Spinal cord (tissue), 9 donors: ENCODE measurements at regions not wholly inside any gene's neighbourhood (a gene's known extent, or its start where the extent isn't known, plus 50 kb on each side); places are given as distances from the start of the nearest gene placed in this dataset.
A peak's percentile ranks its signal among the peaks of the same experiment; 100 is the strongest.

Experiments
- DNase-seq, 6 donors: peaks; one replicate each; pipeline versions ENCODE4 v3.0.0 to v3.0.0-alpha.2; 2013 to 2015; ENCODE audit warnings: low spot score in 6 of 6, low read depth in 4 of 6
- H3K27ac ChIP-seq: one replicate; pipeline ENCODE4 v1.5.1; 2013; ENCODE audit warnings: low read depth, low read length, control low read depth
- H3K27me3 ChIP-seq: one replicate; pipeline ENCODE4 v1.6.1; 2013; ENCODE audit warnings: low read length; ENCODE audit not compliant: control insufficient read depth, insufficient read depth
- H3K36me3 ChIP-seq: one replicate; pipeline ENCODE4 v1.6.1; 2013; ENCODE audit warnings: low read length; ENCODE audit not compliant: control insufficient read depth, insufficient read depth
- H3K4me1 ChIP-seq: one replicate; pipeline ENCODE4 v1.6.1; 2013; ENCODE audit warnings: low read length; ENCODE audit not compliant: control insufficient read depth, insufficient read depth
- H3K4me3 ChIP-seq: one replicate; pipeline ENCODE4 v1.5.1; 2013; ENCODE audit warnings: low read depth, low read length, control low read depth
- H3K9me3 ChIP-seq: one replicate; pipeline ENCODE4 v1.6.1; 2013; ENCODE audit warnings: low read length; ENCODE audit not compliant: control insufficient read depth, insufficient read depth
- WGBS: methylation state at CpG from one replicate; pipeline ENCODE4 v1.1.5; 2013; ENCODE audit warnings: missing lambda C conversion rate; ENCODE audit not compliant: insufficient coverage; 5-methylcytosine and 5-hydroxymethylcytosine counted together
- donor health status: healthy.

DNA sequence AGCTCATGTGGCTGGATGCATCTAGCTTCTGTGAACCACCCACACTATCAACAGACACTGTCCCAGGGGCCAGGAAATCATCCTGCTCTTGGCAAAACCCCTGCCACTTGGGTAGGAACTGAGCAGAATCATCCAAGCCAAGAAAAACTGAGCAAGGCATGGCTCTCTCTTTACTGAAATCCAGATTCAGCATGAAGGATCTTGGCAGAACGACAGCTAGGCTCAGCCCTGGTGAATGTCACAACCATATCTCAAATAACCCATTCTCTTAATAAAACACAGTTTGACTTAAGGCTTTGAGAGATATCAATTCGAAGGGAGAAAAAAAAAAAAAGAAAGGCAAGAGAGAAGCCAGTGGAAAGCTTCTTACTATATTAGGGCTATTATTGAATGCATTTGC is 72.2 kb downstream of the MAF start:
- no peaks in the 10 kb centered on the region for H3K36me3 ChIP-seq
- H3K9me3 ChIP-seq = no peaks in the 10 kb centered on the region
- no peaks in the 10 kb centered on the region for H3K4me1 ChIP-seq
- peaks cover 2% of the 10 kb centered on the region for H3K27me3 ChIP-seq
- no CpG with 5 or more reads among the region's 2 CpGs for WGBS
- peak in 1 of 6 donors; percentile 60 for DNase-seq
- H3K27ac ChIP-seq = no peak overlapping the region
- no peak overlapping the region for H3K4me3 ChIP-seq

GRCh38 chr16:79523971-79524370 is 76.6 kb downstream of the MAF start:
- peaks cover 4% of the 10 kb centered on the region for H3K27me3 ChIP-seq
- H3K4me1 ChIP-seq = peaks cover 7% of the 10 kb centered on the region
- H3K4me3 ChIP-seq = no peak overlapping the region
- no peaks in the 10 kb centered on the region for H3K9me3 ChIP-seq
- H3K36me3 ChIP-seq = no peaks in the 10 kb centered on the region
- H3K27ac ChIP-seq = no peak overlapping the region
- WGBS = 39% methylated on average over 5 of the region's 9 CpGs
- DNase-seq = no peak

DNA sequence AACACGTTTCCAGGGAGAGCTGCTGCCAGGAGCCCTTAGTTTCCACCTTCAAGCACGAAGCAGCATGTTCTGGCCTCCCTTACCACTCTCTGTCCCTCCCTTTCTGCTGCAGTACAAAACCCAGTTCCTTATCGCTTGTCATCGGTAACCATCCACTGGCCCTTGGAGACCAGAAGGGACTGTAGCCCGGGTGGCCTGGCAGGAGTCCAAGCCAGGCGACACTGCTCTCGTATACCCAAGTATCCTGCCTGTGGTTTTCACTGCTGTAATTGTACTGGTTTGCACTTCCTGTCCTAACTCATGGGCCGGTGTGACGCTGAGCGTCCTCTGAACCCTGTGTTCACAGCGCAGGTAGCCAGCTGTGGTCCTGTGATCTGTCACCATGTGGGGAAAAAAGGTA is 81.1 kb downstream of the MAF start:
- H3K4me1 ChIP-seq = peaks cover 7% of the 10 kb centered on the region
- H3K27ac ChIP-seq = no peak overlapping the region
- H3K9me3 ChIP-seq = no peaks in the 10 kb centered on the region
- H3K4me3 ChIP-seq = no peak overlapping the region
- H3K27me3 ChIP-seq = peaks cover 4% of the 10 kb centered on the region
- no peaks in the 10 kb centered on the region for H3K36me3 ChIP-seq
- peak in 1 of 6 donors; percentile 22 for DNase-seq
- 43% methylated on average over 11 of the region's 11 CpGs for WGBS

GRCh38 chr16:79517156-79517555 is 83.4 kb downstream of the MAF start:
- 69% methylated on average over 2 of the region's 2 CpGs for WGBS
- peaks cover 12% of the 10 kb centered on the region for H3K4me1 ChIP-seq
- no peaks in the 10 kb centered on the region for H3K36me3 ChIP-seq
- no peak for DNase-seq
- H3K9me3 ChIP-seq = no peaks in the 10 kb centered on the region
- no peak overlapping the region for H3K27ac ChIP-seq
- H3K27me3 ChIP-seq = peaks cover 8% of the 10 kb centered on the region
- no peak overlapping the region for H3K4me3 ChIP-seq

DNA sequence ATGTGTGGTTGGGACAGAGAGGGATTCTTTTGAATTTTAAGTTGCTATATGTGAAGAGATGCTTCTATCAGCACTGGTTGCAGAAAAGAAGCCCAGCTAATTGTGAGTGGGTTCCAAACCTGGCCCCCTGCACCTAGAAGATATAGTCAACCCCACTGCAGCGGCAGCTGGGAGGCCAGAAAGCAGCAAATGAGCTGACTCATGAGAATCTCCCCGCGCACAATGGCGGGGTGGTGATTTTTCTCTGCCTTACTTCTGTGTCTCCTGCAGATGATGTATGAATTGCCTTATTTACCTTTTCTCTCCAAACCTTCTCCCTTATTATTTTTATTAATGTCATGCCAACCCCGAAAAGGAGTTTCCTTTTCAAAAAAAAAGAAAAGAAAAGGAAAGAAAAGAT is 89.7 kb downstream of the MAF start:
- Histone ChIP-seq H3K27ac (no peak overlapping the region), H3K4me1 (peaks cover 21% of the 10 kb centered on the region), H3K9me3 (no peaks in the 10 kb centered on the region), H3K36me3 (no peaks in the 10 kb centered on the region), H3K27me3 (peaks cover 7% of the 10 kb centered on the region), H3K4me3 (no peak overlapping the region)
- no peak for DNase-seq
- no CpG with 5 or more reads among the region's 5 CpGs for WGBS

DNA sequence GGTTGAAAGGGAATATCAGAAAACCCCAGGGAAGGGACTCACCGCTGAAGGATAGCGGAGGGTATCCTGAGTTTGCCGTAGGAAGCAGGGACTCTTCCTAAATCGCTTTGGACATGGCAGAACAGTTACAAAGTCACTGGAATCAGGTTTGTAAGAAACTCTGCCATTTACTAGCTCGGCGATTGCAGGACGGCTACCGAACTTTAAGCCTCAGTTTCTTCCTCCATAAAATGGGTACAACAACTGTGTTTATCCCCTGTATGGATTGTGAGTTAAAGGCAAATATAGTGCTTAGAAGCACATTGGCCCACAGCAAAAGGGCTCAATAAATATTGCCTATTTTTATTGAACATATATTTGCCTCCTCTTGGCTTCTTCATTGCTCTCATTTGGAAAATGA is 90.6 kb downstream of the MAF start:
- peaks cover 21% of the 10 kb centered on the region for H3K4me1 ChIP-seq
- H3K9me3 ChIP-seq = no peaks in the 10 kb centered on the region
- H3K36me3 ChIP-seq = no peaks in the 10 kb centered on the region
- DNase-seq = no peak
- 96% methylated on average over 4 of the region's 8 CpGs for WGBS
- no peak overlapping the region for H3K4me3 ChIP-seq
- peaks cover 7% of the 10 kb centered on the region for H3K27me3 ChIP-seq
- H3K27ac ChIP-seq = no peak overlapping the region

GRCh38 chr16:79509211-79509631 is 91.3 kb downstream of the MAF start:
- peak; percentile 39 to 92 (median 56) for DNase-seq

DNA sequence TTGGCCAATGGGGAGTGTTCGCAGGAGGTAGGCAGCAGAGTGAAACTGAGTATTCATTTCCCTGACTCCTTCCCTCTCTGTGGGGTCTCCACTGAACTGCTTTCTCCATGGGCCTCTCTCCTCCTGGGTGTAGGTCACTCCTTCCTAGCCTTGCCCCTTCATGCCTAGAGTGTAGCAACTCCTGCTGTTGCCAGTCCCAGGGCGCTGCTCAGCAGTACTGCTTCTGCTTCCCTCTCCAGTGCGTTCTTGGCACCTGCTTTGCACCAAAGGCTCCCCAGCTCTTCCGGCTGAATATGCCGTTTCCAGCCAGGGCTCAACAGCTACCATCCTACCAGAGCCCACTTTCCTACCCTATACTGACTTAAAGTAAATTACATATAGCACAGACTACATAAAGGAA is 92.2 kb downstream of the MAF start:
- whole genome bisulfite sequencing = 90% methylated on average over 4 of the region's 5 CpGs
- Histone ChIP-seq H3K27ac (no peak overlapping the region), H3K4me1 (peaks cover 21% of the 10 kb centered on the region), H3K9me3 (no peaks in the 10 kb centered on the region), H3K27me3 (peaks cover 7% of the 10 kb centered on the region), H3K36me3 (no peaks in the 10 kb centered on the region), H3K4me3 (no peak overlapping the region)
- DNase-seq = no peak

More at GRCh38 chr16:79509211-79509631, 91.3 kb downstream of the MAF start:
- H3K27me3 ChIP-seq = peaks cover 7% of the 10 kb centered on the region
- H3K27ac ChIP-seq = peak overlapping the region; percentile 0
- no peak overlapping the region for H3K4me3 ChIP-seq
- 33% methylated on average over 8 of the region's 9 CpGs for WGBS
- H3K9me3 ChIP-seq = no peaks in the 10 kb centered on the region
- peaks cover 21% of the 10 kb centered on the region for H3K4me1 ChIP-seq
- no peaks in the 10 kb centered on the region for H3K36me3 ChIP-seq

DNA sequence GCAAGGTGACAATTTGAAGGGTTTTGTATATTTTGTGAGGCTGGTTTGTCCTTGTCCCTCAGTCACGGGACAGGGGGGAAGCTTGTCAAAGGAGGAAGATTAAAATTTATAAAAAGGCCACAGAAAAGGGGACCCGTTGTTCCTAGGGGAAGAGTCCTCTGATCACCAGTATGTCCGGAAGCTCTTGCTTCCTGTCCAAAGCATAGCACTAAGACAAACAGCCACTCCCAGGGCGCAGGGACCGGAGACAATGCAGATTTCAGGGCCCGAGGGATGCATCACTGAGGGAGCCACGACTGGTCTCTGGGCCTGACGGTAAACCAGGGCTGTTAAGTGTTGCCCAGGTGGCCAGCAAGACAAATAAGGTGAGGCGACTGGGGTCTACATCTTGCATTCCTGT is 95.2 kb downstream of the MAF start:
- H3K27me3 ChIP-seq = no peaks in the 10 kb centered on the region
- no peaks in the 10 kb centered on the region for H3K36me3 ChIP-seq
- no peak for DNase-seq
- H3K4me1 ChIP-seq = peaks cover 16% of the 10 kb centered on the region
- H3K27ac ChIP-seq = no peak overlapping the region
- no peaks in the 10 kb centered on the region for H3K9me3 ChIP-seq
- 90% methylated on average over 8 of the region's 9 CpGs for WGBS
- no peak overlapping the region for H3K4me3 ChIP-seq

- H3K9me3 ChIP-seq = no peaks in the 10 kb centered on the region
- H3K4me3 ChIP-seq = no peak overlapping the region
- no CpG with 5 or more reads among the region's 2 CpGs for WGBS
Measured at GRCh38 chr16:79503511-79503910, 97.0 kb downstream of the MAF start.

More at GRCh38 chr16:79503511-79503910, 97.0 kb downstream of the MAF start:
- peaks cover 8% of the 10 kb centered on the region for H3K4me1 ChIP-seq
- no peak for DNase-seq
- H3K27me3 ChIP-seq = no peaks in the 10 kb centered on the region
- no peaks in the 10 kb centered on the region for H3K36me3 ChIP-seq
- no peak overlapping the region for H3K27ac ChIP-seq
